DOHH2 (cell line): ENCODE measurements at regions not wholly inside any gene's neighbourhood (a gene's known extent, or its start where the extent isn't known, plus 50 kb on each side); places are given as distances from the start of the nearest gene placed in this dataset.

ENCODE experiments used
- H3F3A ChIP-seq: fragments of 200-600 bp; sonication (generic), shearing (Covaris generic); 2 replicates; pipeline ENCODE4 v1.6.0; 2016; ENCODE audit warnings: antibody characterized with exemption, mild to moderate bottlenecking; ENCODE audit not compliant: control insufficient read depth, insufficient read depth
- H3K27ac ChIP-seq: fragments of 200-600 bp; sonication (generic); 2 replicates; pipeline ENCODE4 v1.5.1; 2014; ENCODE audit warnings: low read depth, mild to moderate bottlenecking, low read length, moderate library complexity
- H3K27me3 ChIP-seq: fragments of 200-600 bp; sonication (generic); 2 replicates; pipeline ENCODE4 v1.6.1; 2014; ENCODE audit warnings: mild to moderate bottlenecking, low read length, mixed read lengths; ENCODE audit not compliant: control insufficient read depth
- H3K36me3 ChIP-seq: fragments of 200-600 bp; sonication (generic); 2 replicates; pipeline ENCODE4 v1.6.1; 2014; ENCODE audit warnings: mild to moderate bottlenecking, low read length, moderate library complexity, mixed read lengths; ENCODE audit not compliant: control insufficient read depth
- H3K4me1 ChIP-seq: fragments of 200-600 bp; sonication (generic); 2 replicates; pipeline ENCODE4 v1.6.1; 2014; ENCODE audit warnings: mild to moderate bottlenecking, low read length, mixed read lengths; ENCODE audit not compliant: control insufficient read depth
- H3K4me2 ChIP-seq: fragments of 200-600 bp; sonication (generic); 2 replicates; pipeline ENCODE4 v1.6.0; 2014; ENCODE audit warnings: mild to moderate bottlenecking, low read length, moderate library complexity
- H3K4me3 ChIP-seq: fragments of 200-600 bp; sonication (generic); 2 replicates; pipeline ENCODE4 v1.5.1; 2014; ENCODE audit warnings: mild to moderate bottlenecking, low read length, mixed read lengths
- H3K79me2 ChIP-seq: fragments of 200-600 bp; sonication (generic); 2 replicates; pipeline ENCODE4 v1.6.1; 2014; ENCODE audit warnings: mild to moderate bottlenecking, low read length, mixed read lengths; ENCODE audit not compliant: control insufficient read depth
- H3K9me2 ChIP-seq: fragments of 200-600 bp; sonication (generic); replicated peaks from 2 replicates; pipeline ENCODE4 v1.6.1; 2014; ENCODE audit warnings: mild to moderate bottlenecking, low read length, mixed read lengths; ENCODE audit not compliant: control insufficient read depth
- H3K9me3 ChIP-seq: fragments of 200-600 bp; sonication (generic); 2 replicates; pipeline ENCODE4 v1.6.1; 2014; ENCODE audit warnings: antibody characterized with exemption, low read length, mixed read lengths; ENCODE audit not compliant: control insufficient read depth, insufficient read depth
- H4K20me1 ChIP-seq: fragments of 200-600 bp; sonication (generic); 2 replicates; pipeline ENCODE4 v1.6.0; 2014; ENCODE audit warnings: low read depth, mild to moderate bottlenecking, antibody characterized with exemption, low read length, moderate library complexity; ENCODE audit not compliant: control insufficient read depth, insufficient read depth
- CTCF ChIP-seq: fragments of 200-600 bp; sonication (generic); IDR thresholded peaks from one replicate; pipeline ENCODE4 v1.5.1; 2014; ENCODE audit warnings: antibody characterized with exemption, mild to moderate bottlenecking, low read depth, low read length; ENCODE audit not compliant: poor library complexity, severe bottlenecking
- EZH2phosphoT487 ChIP-seq: fragments of 200-600 bp; sonication (generic); IDR thresholded peaks from 2 replicates; pipeline ENCODE4 v1.6.1; 2017; ENCODE audit warnings: borderline replicate concordance, mild to moderate bottlenecking, antibody characterized with exemption, low read length, moderate library complexity, mixed read lengths

- H3F3A ChIP-seq, result no peaks in the 10 kb centered on the region
- H4K20me1 ChIP-seq, result no peaks in the 10 kb centered on the region
- no peaks in the 10 kb centered on the region for H3K79me2 ChIP-seq
- no peak for TF ChIP-seq EZH2phosphoT487
- TF ChIP-seq CTCF, result no peak
- H3K4me1 ChIP-seq, result no peaks in the 10 kb centered on the region
- no peak overlapping the region for H3K4me3 ChIP-seq
- no peaks in the 10 kb centered on the region for H3K36me3 ChIP-seq
- H3K27ac ChIP-seq, result no peak overlapping the region
- no peaks in the 10 kb centered on the region for H3K9me3 ChIP-seq
- no peaks in the 10 kb centered on the region for H3K9me2 ChIP-seq
- no peak overlapping the region for H3K4me2 ChIP-seq
- H3K27me3 ChIP-seq, result no peaks in the 10 kb centered on the region
Observed at GRCh38 chr14:83863042-83863774, 1666.7 kb upstream of the FLRT2 start.

GRCh38 chr14:83864106-83864505 lies 1665.8 kb upstream of the FLRT2 start:
- H3F3A ChIP-seq, result no peaks in the 10 kb centered on the region
- H3K27me3 ChIP-seq, result no peaks in the 10 kb centered on the region
- H3K9me2 ChIP-seq, result no peaks in the 10 kb centered on the region
- no peak for TF ChIP-seq CTCF
- no peak for TF ChIP-seq EZH2phosphoT487
- H3K4me2 ChIP-seq, result no peak overlapping the region
- no peaks in the 10 kb centered on the region for H3K9me3 ChIP-seq
- H3K27ac ChIP-seq, result no peak overlapping the region
- no peaks in the 10 kb centered on the region for H3K79me2 ChIP-seq
- H3K4me3 ChIP-seq, result no peak overlapping the region
- H3K36me3 ChIP-seq, result no peaks in the 10 kb centered on the region
- H3K4me1 ChIP-seq, result no peaks in the 10 kb centered on the region
- no peaks in the 10 kb centered on the region for H4K20me1 ChIP-seq

- no peak overlapping the region for H3K27ac ChIP-seq
- H3K4me2 ChIP-seq, result no peak overlapping the region
- no peak overlapping the region for H3K4me3 ChIP-seq
- no peaks in the 10 kb centered on the region for H3K9me3 ChIP-seq
- no peaks in the 10 kb centered on the region for H3K36me3 ChIP-seq
- no peaks in the 10 kb centered on the region for H3K9me2 ChIP-seq
- no peaks in the 10 kb centered on the region for H4K20me1 ChIP-seq
- no peak for TF ChIP-seq EZH2phosphoT487
- no peak for TF ChIP-seq CTCF
- no peaks in the 10 kb centered on the region for H3F3A ChIP-seq
- no peaks in the 10 kb centered on the region for H3K79me2 ChIP-seq
- no peaks in the 10 kb centered on the region for H3K4me1 ChIP-seq
- no peaks in the 10 kb centered on the region for H3K27me3 ChIP-seq
Observed at GRCh38 chr14:83867566-83868225, 1662.2 kb upstream of the FLRT2 start.
